Lower leg skin (tissue), 4 donors: ENCODE measurements at regions not wholly inside any gene's neighbourhood (a gene's known extent, or its start where the extent isn't known, plus 50 kb on each side); places are given as distances from the start of the nearest gene placed in this dataset.

ENCODE experiments used
- DNase-seq, 2 donors: peaks; one replicate each; pipeline ENCODE4 v3.0.0-alpha.2; 2019; ENCODE audit warnings: low spot score in 2 of 2
- H3K4me3 ChIP-seq: fragments of 200-600 bp; sonication (generic); 2 replicates; pipeline ENCODE4 v1.5.1; 2017; ENCODE audit warnings: mild to moderate bottlenecking, low read depth; ENCODE audit not compliant: poor library complexity, severe bottlenecking
- CTCF ChIP-seq, 3 donors: fragments of 450-650 bp; IDR thresholded peaks; one replicate each; pipeline ENCODE4 v1.5.1; 2016; ENCODE audit warnings: antibody characterized with exemption in 3 of 3, mild to moderate bottlenecking in 3 of 3, moderate library complexity in 2 of 3
- POLR2A ChIP-seq, 2 donors: fragments of 450-650 bp; IDR thresholded peaks; one replicate each; pipeline ENCODE4 v1.6.1; 2016 to 2017; ENCODE audit warnings: antibody characterized with exemption in 2 of 2, mild to moderate bottlenecking in 1 of 2, moderate library complexity in 1 of 2
- WGBS, 2 donors: methylation state at CpG; one replicate each; pipeline ENCODE4 v1.1.5; 2018; 5-methylcytosine and 5-hydroxymethylcytosine counted together
- intact Hi-C: fragments of 100-400 bp; cut with DNase I; formaldehyde crosslinking; loops from one replicate; pipeline ENCODE4 v1.15.0; 2023; ENCODE audit warnings: low total_unique reads

- WGBS, 2 donors: 69 to 79% methylated on average over 15 of the region's 15 CpGs
- TF ChIP-seq POLR2A (IDR thresholded peaks at IDR 0.05): no peak
- no peak for TF ChIP-seq CTCF (IDR thresholded peaks at IDR 0.05)
- intact Hi-C loops: no loop called here
- no peak for DNase-seq
- H3K4me3 ChIP-seq: no peak overlapping the region
Measured at GRCh38 chr10:130834170-130834569, 477.4 kb downstream of the TCERG1L start.

GRCh38 chr10:130834573-130834972 lies 476.9 kb downstream of the TCERG1L start:
- no peak overlapping the region for H3K4me3 ChIP-seq
- intact Hi-C loops: no loop called here
- TF ChIP-seq POLR2A (IDR thresholded peaks at IDR 0.05): no peak
- TF ChIP-seq CTCF (IDR thresholded peaks at IDR 0.05): no peak
- 85 to 87% methylated on average over 15 of the region's 15 CpGs for WGBS, 2 donors
- no peak for DNase-seq

GRCh38 chr10:130835068-130835467 lies 476.5 kb downstream of the TCERG1L start:
- TF ChIP-seq CTCF (IDR thresholded peaks at IDR 0.05) (no peak), POLR2A (IDR thresholded peaks at IDR 0.05) (no peak)
- DNase-seq: no peak
- no peak overlapping the region for H3K4me3 ChIP-seq
- WGBS, 2 donors: 85 to 88% methylated on average over 5 of the region's 5 CpGs
- intact Hi-C loops: no loop called here

GRCh38 chr10:130836344-130836743 lies 475.2 kb downstream of the TCERG1L start:
- no peak for DNase-seq
- H3K4me3 ChIP-seq: no peak overlapping the region
- 75% methylated on average over 7 of the region's 7 CpGs for WGBS, 2 donors
- TF ChIP-seq CTCF (IDR thresholded peaks at IDR 0.05) (no peak), POLR2A (IDR thresholded peaks at IDR 0.05) (no peak)
- intact Hi-C loops: no loop called here

- whole genome bisulfite sequencing, 2 donors: 78 to 91% methylated on average over 12 of the region's 12 CpGs
- DNase-seq: no peak
Measured at GRCh38 chr10:130843051-130843653, 468.4 kb downstream of the TCERG1L start.

More at GRCh38 chr10:130843051-130843653, 468.4 kb downstream of the TCERG1L start:
- H3K4me3 ChIP-seq: no peak overlapping the region
- intact Hi-C loops: no loop called here
- TF ChIP-seq CTCF (IDR thresholded peaks at IDR 0.05): no peak
- no peak for TF ChIP-seq POLR2A (IDR thresholded peaks at IDR 0.05)
